Liver (tissue), 7 donors: ENCODE measurements at regions not wholly inside any gene's neighbourhood (a gene's known extent, or its start where the extent isn't known, plus 50 kb on each side); places are given as distances from the start of the nearest gene placed in this dataset.

Experiments used
- DNase-seq: peaks from one replicate; pipeline ENCODE4 v3.0.0-alpha.2; 2017; ENCODE audit warnings: low spot score
- H3K27ac ChIP-seq, 2 donors: one replicate each; pipeline ENCODE4 v1.7.0; 2013; ENCODE audit warnings: inconsistent platforms in 2 of 2, low read length in 2 of 2, control low read depth in 1 of 2, low read depth in 1 of 2, mild to moderate bottlenecking in 1 of 2
- H3K27me3 ChIP-seq, 4 donors: one replicate each; pipeline versions ENCODE4 v1.6.1 to v1.7.0; 2013; ENCODE audit warnings: low read length in 3 of 4, inconsistent platforms in 1 of 4, mild to moderate bottlenecking in 1 of 4, moderate library complexity in 1 of 4; ENCODE audit not compliant: control insufficient read depth in 4 of 4, insufficient read depth in 4 of 4
- H3K36me3 ChIP-seq, 4 donors: one replicate each; pipeline versions ENCODE4 v1.6.1 to v1.7.0; 2013; ENCODE audit warnings: low read length in 3 of 4, mild to moderate bottlenecking in 3 of 4, low read depth in 1 of 4, moderate library complexity in 1 of 4; ENCODE audit not compliant: control insufficient read depth in 4 of 4, insufficient read depth in 3 of 4
- H3K4me1 ChIP-seq, 4 donors: one replicate each; pipeline versions ENCODE4 v1.6.1 to v1.7.0; 2013; ENCODE audit warnings: low read length in 3 of 4, mild to moderate bottlenecking in 3 of 4, moderate library complexity in 1 of 4; ENCODE audit not compliant: control insufficient read depth in 4 of 4, insufficient read depth in 4 of 4
- H3K4me3 ChIP-seq, 3 donors: one replicate each; pipeline versions ENCODE4 v1.6.1 to v1.7.0; 2013; ENCODE audit warnings: low read length in 3 of 3, control low read depth in 1 of 3, low read depth in 1 of 3, mild to moderate bottlenecking in 1 of 3
- H3K9ac ChIP-seq, 2 donors: one replicate each; pipeline ENCODE4 v1.7.0; 2013; ENCODE audit warnings: low read length in 2 of 2, mild to moderate bottlenecking in 2 of 2, moderate library complexity in 2 of 2, control low read depth in 1 of 2, low read depth in 1 of 2
- H3K9me3 ChIP-seq, 4 donors: one replicate each; pipeline versions ENCODE4 v1.6.1 to v1.7.0; 2013; ENCODE audit warnings: low read length in 3 of 4; ENCODE audit not compliant: control insufficient read depth in 4 of 4
- ATF3 ChIP-seq: IDR thresholded peaks from 2 replicates; pipeline ENCODE4 v1.6.1; 2016; ENCODE audit warnings: antibody characterized with exemption
- EGR1 ChIP-seq, 2 donors: IDR thresholded peaks; 2 replicates each; pipeline ENCODE4 v1.6.1; 2016 to 2018; ENCODE audit warnings: antibody characterized with exemption in 2 of 2, low read depth in 2 of 2
- FOXA1 ChIP-seq: IDR thresholded peaks from 2 replicates; pipeline ENCODE4 v1.6.1; 2016; ENCODE audit warnings: antibody characterized with exemption
- FOXA2 ChIP-seq: IDR thresholded peaks from 2 replicates; pipeline ENCODE4 v1.6.1; 2016; ENCODE audit warnings: antibody characterized with exemption
- GABPA ChIP-seq, 2 donors: IDR thresholded peaks in 1 of 2; conservative IDR thresholded peaks in 1 of 2; 2 replicates each; pipeline ENCODE4 v1.6.1; 2016; ENCODE audit warnings: antibody characterized with exemption in 2 of 2, mild to moderate bottlenecking in 1 of 2, moderate library complexity in 1 of 2
- HNF4A ChIP-seq, 2 donors: conservative IDR thresholded peaks; 2 replicates each; pipeline ENCODE4 v1.6.1; 2016; ENCODE audit warnings: antibody characterized with exemption in 2 of 2, mild to moderate bottlenecking in 2 of 2
- JUND ChIP-seq, 2 donors: IDR thresholded peaks; 2 replicates each; pipeline ENCODE4 v1.6.1; 2016; ENCODE audit warnings: antibody characterized with exemption in 2 of 2
- MAX ChIP-seq: IDR thresholded peaks from 2 replicates; pipeline ENCODE4 v1.6.1; 2016; ENCODE audit warnings: antibody characterized with exemption
- NR2F2 ChIP-seq: IDR thresholded peaks from 2 replicates; pipeline ENCODE4 v1.6.1; 2016; ENCODE audit warnings: antibody characterized with exemption
- REST ChIP-seq: IDR thresholded peaks from 2 replicates; pipeline ENCODE4 v1.6.1; 2016; ENCODE audit warnings: antibody characterized with exemption, mild to moderate bottlenecking
- RXRA ChIP-seq, 2 donors: IDR thresholded peaks; 2 replicates each; pipeline ENCODE4 v1.6.1; 2017 to 2018; ENCODE audit warnings: antibody characterized with exemption in 2 of 2, mild to moderate bottlenecking in 1 of 2
- TAF1 ChIP-seq: conservative IDR thresholded peaks from 2 replicates; pipeline ENCODE4 v1.6.1; 2016; ENCODE audit warnings: antibody characterized with exemption, mild to moderate bottlenecking
- YY1 ChIP-seq: IDR thresholded peaks from 2 replicates; pipeline ENCODE4 v1.6.1; 2016; ENCODE audit warnings: antibody characterized with exemption, mild to moderate bottlenecking
- WGBS: extraction: QIAGEN DNeasy Blood & Tissue Kit; methylation state at CpG from one replicate; pipeline ENCODE4 v1.1.7; 2013; 5-methylcytosine and 5-hydroxymethylcytosine counted together
- donor health status: healthy.
- donor health status: healthy.
- donor health status: healthy.
- donor health status: healthy.

GRCh38 chr4:31041853-31042252, 321.7 kb downstream of the PCDH7 start:
- no peak overlapping the region for H3K27ac ChIP-seq
- no peaks in the 10 kb centered on the region for H3K4me1 ChIP-seq
- DNase-seq: no peak
- H3K27me3 ChIP-seq: no peaks in the 10 kb centered on the region
- no peaks in the 10 kb centered on the region for H3K36me3 ChIP-seq
- H3K9me3 ChIP-seq: no peaks in the 10 kb centered on the region
- no peak for TF ChIP-seq ATF3
- TF ChIP-seq EGR1 (IDR thresholded peaks at IDR 0.05; ENCODE audit: low read depth in 2 of 2): no peak
- no peak for TF ChIP-seq REST
- no peak for TF ChIP-seq TAF1
- TF ChIP-seq RXRA (IDR thresholded peaks at IDR 0.05): no peak
- TF ChIP-seq FOXA2: no peak
- H3K9ac ChIP-seq: no peak overlapping the region
- H3K4me3 ChIP-seq: no peak overlapping the region
- 52% methylated on average over 2 of the region's 2 CpGs for WGBS

GRCh38 chr4:31043382-31044062, 323.4 kb downstream of the PCDH7 start:
- no peaks in the 10 kb centered on the region for H3K9me3 ChIP-seq
- no peaks in the 10 kb centered on the region for H3K4me1 ChIP-seq
- no peak for TF ChIP-seq HNF4A (conservative IDR thresholded peaks at IDR 0.05)
- no peak for TF ChIP-seq JUND (IDR thresholded peaks at IDR 0.05)
- no peak for TF ChIP-seq MAX
- no peak for TF ChIP-seq TAF1
- no peak for TF ChIP-seq FOXA1
- TF ChIP-seq RXRA (IDR thresholded peaks at IDR 0.05): no peak
- no peak for TF ChIP-seq EGR1 (IDR thresholded peaks at IDR 0.05; ENCODE audit: low read depth in 2 of 2)
- TF ChIP-seq YY1: no peak
- no peak for TF ChIP-seq GABPA (IDR thresholded peaks at IDR 0.05 in 1 of 2, conservative IDR thresholded peaks at IDR 0.05 in 1 of 2)
- TF ChIP-seq REST: no peak
- no peak for TF ChIP-seq NR2F2
- no peak for TF ChIP-seq ATF3
- no peaks in the 10 kb centered on the region for H3K36me3 ChIP-seq
- DNase-seq: no peak
- H3K9ac ChIP-seq: no peak overlapping the region
- H3K4me3 ChIP-seq: no peak overlapping the region
- H3K27me3 ChIP-seq: no peaks in the 10 kb centered on the region
- H3K27ac ChIP-seq: no peak overlapping the region
- WGBS: 27% methylated on average over 1 of the region's 1 CpG
